Tibial nerve (tissue), 4 donors: ENCODE measurements at regions not wholly inside any gene's neighbourhood (a gene's known extent, or its start where the extent isn't known, plus 50 kb on each side); places are given as distances from the start of the nearest gene placed in this dataset.

Source experiments
- DNase-seq, 2 donors: peaks; one replicate each; pipeline ENCODE4 v3.0.0-alpha.2; 2019; ENCODE audit warnings: low spot score in 2 of 2
- H3K27ac ChIP-seq, 4 donors: fragments of 200-600 bp; sonication (generic) in 3 of 4; one replicate each; pipeline ENCODE4 v1.5.1; 2017 to 2019; ENCODE audit warnings: mild to moderate bottlenecking in 1 of 4
- H3K27me3 ChIP-seq, 2 donors: fragments of 200-600 bp; sonication (generic) in 1 of 2; one replicate each; pipeline versions ENCODE4 v1.5.1 to v1.6.0; 2017 to 2019
- H3K36me3 ChIP-seq, 3 donors: fragments of 200-600 bp; sonication (generic); one replicate each; pipeline ENCODE4 v1.5.1; 2018 to 2019
- H3K4me1 ChIP-seq, 4 donors: fragments of 200-600 bp; sonication (generic) in 3 of 4; one replicate each; pipeline ENCODE4 v1.5.1; 2017 to 2019
- H3K4me3 ChIP-seq, 4 donors: fragments of 200-600 bp; sonication (generic) in 3 of 4; one replicate each; pipeline ENCODE4 v1.5.1; 2017 to 2019; ENCODE audit warnings: mild to moderate bottlenecking in 1 of 4, moderate library complexity in 1 of 4
- H3K9me3 ChIP-seq, 4 donors: fragments of 200-600 bp; sonication (generic) in 3 of 4; one replicate each; pipeline ENCODE4 v1.5.1; 2017 to 2019
- EP300 ChIP-seq, 2 donors: sonication (generic); formaldehyde crosslinking; IDR thresholded peaks; one replicate each; pipeline ENCODE4 v1.6.1; 2017; ENCODE audit warnings: antibody characterized with exemption in 2 of 2, mild to moderate bottlenecking in 1 of 2
- POLR2A ChIP-seq, 2 donors: fragments of 450-650 bp; IDR thresholded peaks; one replicate each; pipeline ENCODE4 v1.6.1; 2017; ENCODE audit warnings: antibody characterized with exemption in 2 of 2, mild to moderate bottlenecking in 2 of 2, moderate library complexity in 2 of 2
- WGBS, 2 donors: methylation state at CpG; one replicate each; pipeline ENCODE4 v1.1.5; 2018; 5-methylcytosine and 5-hydroxymethylcytosine counted together
- TF ChIP-seq, protein P1 (sequence below), 5 experiments: fragments of 200-600 bp in 3 of 5; fragments of 450-650 bp in 2 of 5; sonication (generic) in 3 of 5; IDR thresholded peaks; one replicate each; pipeline ENCODE4 v1.5.1; 2016 to 2019; ENCODE audit warnings: antibody characterized with exemption in 5 of 5, mild to moderate bottlenecking in 3 of 5, moderate library complexity in 2 of 5

DNA sequence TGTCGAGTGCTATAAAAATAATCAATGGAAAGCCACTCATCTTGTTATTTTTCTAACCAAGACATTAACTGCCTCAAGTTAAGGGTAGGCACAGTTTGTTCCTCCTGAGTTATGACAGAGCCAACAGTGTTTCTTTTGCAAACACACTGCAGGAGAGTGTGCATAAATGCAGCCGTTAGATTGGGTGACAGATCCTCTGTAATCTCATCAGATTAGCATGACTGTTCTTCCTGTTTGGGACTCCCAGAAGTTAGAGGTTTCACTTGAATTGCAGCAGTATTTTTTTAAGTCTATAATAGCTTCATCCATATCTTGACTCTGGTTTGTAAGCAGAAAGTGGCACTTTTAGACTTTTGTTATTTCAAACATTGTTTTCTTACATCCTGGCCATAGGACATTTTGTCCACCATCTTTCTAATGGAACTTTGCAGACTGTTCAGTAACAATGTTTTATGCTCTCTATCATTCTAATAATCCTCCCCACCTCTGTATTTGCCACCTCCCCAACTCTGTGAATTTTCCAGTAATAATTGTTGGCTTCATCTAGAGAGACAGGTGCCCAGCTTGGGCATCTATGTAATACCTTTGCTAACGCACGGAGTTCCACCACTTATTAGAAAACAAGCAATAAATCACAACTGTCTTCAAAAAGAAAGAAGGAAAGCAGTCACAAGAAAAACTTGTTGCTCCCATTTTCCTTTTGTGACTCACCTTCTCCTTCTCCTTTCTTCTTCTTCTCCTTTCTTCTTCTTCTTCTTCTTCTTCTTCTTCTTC is 560.0 kb downstream of the ADCYAP1 start:
- H3K4me1 ChIP-seq: no peaks in the 10 kb centered on the region
- no peaks in the 10 kb centered on the region for H3K36me3 ChIP-seq
- 54 to 66% methylated on average over 4 of the region's 4 CpGs for WGBS, 2 donors
- DNase-seq: no peak
- H3K27me3 ChIP-seq: no peaks in the 10 kb centered on the region
- H3K9me3 ChIP-seq: no peaks in the 10 kb centered on the region
- H3K4me3 ChIP-seq: no peak overlapping the region
- TF ChIP-seq, protein P1, sequence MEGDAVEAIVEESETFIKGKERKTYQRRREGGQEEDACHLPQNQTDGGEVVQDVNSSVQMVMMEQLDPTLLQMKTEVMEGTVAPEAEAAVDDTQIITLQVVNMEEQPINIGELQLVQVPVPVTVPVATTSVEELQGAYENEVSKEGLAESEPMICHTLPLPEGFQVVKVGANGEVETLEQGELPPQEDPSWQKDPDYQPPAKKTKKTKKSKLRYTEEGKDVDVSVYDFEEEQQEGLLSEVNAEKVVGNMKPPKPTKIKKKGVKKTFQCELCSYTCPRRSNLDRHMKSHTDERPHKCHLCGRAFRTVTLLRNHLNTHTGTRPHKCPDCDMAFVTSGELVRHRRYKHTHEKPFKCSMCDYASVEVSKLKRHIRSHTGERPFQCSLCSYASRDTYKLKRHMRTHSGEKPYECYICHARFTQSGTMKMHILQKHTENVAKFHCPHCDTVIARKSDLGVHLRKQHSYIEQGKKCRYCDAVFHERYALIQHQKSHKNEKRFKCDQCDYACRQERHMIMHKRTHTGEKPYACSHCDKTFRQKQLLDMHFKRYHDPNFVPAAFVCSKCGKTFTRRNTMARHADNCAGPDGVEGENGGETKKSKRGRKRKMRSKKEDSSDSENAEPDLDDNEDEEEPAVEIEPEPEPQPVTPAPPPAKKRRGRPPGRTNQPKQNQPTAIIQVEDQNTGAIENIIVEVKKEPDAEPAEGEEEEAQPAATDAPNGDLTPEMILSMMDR (IDR thresholded peaks at IDR 0.05): no peak
- no peak for TF ChIP-seq EP300 (IDR thresholded peaks at IDR 0.05)
- no peak for TF ChIP-seq POLR2A (IDR thresholded peaks at IDR 0.05)
- no peak overlapping the region for H3K27ac ChIP-seq

GRCh38 chr18:1466035-1466434 is 561.4 kb downstream of the ADCYAP1 start:
- H3K27ac ChIP-seq: no peak overlapping the region
- H3K4me3 ChIP-seq: no peak overlapping the region
- H3K36me3 ChIP-seq: no peaks in the 10 kb centered on the region
- H3K4me1 ChIP-seq: no peaks in the 10 kb centered on the region
- H3K27me3 ChIP-seq: no peaks in the 10 kb centered on the region
- DNase-seq: no peak
- no peaks in the 10 kb centered on the region for H3K9me3 ChIP-seq
- 92 to 95% methylated on average over 3 of the region's 3 CpGs for WGBS, 2 donors
- TF ChIP-seq, protein P1 (IDR thresholded peaks at IDR 0.05): no peak
- no peak for TF ChIP-seq EP300 (IDR thresholded peaks at IDR 0.05)
- TF ChIP-seq POLR2A (IDR thresholded peaks at IDR 0.05): no peak

DNA sequence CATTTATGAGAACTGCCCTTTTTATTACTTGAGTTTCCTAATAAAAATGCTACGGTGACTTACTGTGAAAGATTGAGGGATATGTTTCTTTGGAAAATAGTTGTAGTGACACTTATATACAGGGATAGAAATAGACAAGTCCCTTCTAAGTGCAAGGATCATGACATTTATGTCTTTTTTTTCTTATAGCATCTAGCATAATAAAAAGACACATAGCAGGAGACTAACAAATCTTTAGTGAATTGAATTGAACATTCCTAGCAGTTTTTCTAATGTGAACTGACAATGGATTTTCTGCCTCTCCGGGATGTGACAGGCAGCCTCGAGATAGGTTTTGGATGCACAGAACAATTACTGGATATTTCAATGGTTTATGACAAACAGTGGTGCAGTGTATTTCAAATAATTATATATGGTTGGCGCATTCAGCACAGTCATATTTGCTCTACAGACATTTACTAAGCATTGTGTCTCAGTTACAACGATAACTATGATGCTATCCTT is 562.8 kb downstream of the ADCYAP1 start:
- WGBS, 2 donors: 54 to 72% methylated on average over 5 of the region's 5 CpGs
- H3K27ac ChIP-seq: no peak overlapping the region
- H3K4me1 ChIP-seq: no peaks in the 10 kb centered on the region
- no peaks in the 10 kb centered on the region for H3K9me3 ChIP-seq
- no peak for DNase-seq
- no peak overlapping the region for H3K4me3 ChIP-seq
- H3K27me3 ChIP-seq: no peaks in the 10 kb centered on the region
- no peak for TF ChIP-seq EP300 (IDR thresholded peaks at IDR 0.05)
- TF ChIP-seq POLR2A (IDR thresholded peaks at IDR 0.05): no peak
- H3K36me3 ChIP-seq: no peaks in the 10 kb centered on the region

DNA sequence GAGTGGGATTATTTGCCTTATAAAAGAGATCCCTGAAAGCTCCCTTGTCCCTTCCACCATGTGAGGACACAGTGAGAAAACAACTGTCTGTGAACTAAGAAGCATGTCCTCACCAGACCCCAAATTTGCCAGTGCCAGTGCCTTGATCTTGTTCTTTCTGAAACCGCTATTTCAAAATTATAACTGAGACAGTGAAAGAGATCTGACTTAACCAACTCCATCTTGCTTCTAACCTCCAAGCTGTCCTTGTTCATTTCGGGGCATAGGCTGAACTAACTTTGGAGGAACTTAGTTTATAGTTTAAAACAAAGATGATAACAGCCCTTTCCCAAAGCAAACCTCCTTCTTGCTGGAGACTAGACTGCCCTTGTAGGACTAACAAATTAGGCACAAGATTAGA is 563.9 kb downstream of the ADCYAP1 start:
- Histone ChIP-seq H3K9me3 (no peaks in the 10 kb centered on the region), H3K36me3 (no peaks in the 10 kb centered on the region), H3K27me3 (no peaks in the 10 kb centered on the region), H3K27ac (no peak overlapping the region), H3K4me3 (no peak overlapping the region), H3K4me1 (no peaks in the 10 kb centered on the region)
- TF ChIP-seq, protein P1 (IDR thresholded peaks at IDR 0.05): no peak
- TF ChIP-seq EP300 (IDR thresholded peaks at IDR 0.05) (no peak), POLR2A (IDR thresholded peaks at IDR 0.05) (no peak)
- no peak for DNase-seq
- 76 to 88% methylated on average over 2 of the region's 2 CpGs for WGBS, 2 donors

DNA sequence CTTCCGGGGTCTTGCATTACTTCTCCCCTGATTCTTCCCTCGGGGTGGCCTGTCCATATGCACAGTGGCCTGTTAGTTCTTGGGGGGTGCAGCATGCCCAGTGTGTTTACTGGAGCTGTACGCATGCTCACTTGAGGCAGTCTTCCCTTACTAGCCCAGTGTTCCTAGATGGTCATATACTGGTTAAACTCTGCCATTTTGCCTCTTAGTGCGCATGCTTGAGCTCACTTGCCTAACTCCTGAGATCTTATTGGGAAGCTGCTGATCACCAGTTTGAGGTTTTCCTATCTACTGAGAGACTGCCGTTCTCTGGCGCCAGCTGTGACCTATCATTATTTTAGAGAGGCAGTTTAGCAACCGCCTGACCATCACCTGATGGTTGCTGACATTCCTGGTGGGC is 571.2 kb downstream of the ADCYAP1 start:
- Histone ChIP-seq H3K36me3 (no peaks in the 10 kb centered on the region), H3K4me1 (no peaks in the 10 kb centered on the region), H3K9me3 (no peaks in the 10 kb centered on the region), H3K4me3 (no peak overlapping the region), H3K27ac (no peak overlapping the region), H3K27me3 (no peaks in the 10 kb centered on the region)
- no peak for DNase-seq
- WGBS, 2 donors: 87% methylated on average over 7 of the region's 7 CpGs
- TF ChIP-seq EP300 (IDR thresholded peaks at IDR 0.05): no peak
- TF ChIP-seq POLR2A (IDR thresholded peaks at IDR 0.05): no peak
- TF ChIP-seq, protein P1 (IDR thresholded peaks at IDR 0.05): no peak
